Activated CD4-positive, CD25-positive, alpha-beta regulatory T cell treated with anti-CD3 and anti-CD28 coated beads, Interleukin-2, amount 50 U/mL, for 16 hours (primary cell): ENCODE measurements at regions not wholly inside any gene's neighbourhood (a gene's known extent, or its start where the extent isn't known, plus 50 kb on each side); places are given as distances from the start of the nearest gene placed in this dataset.
"Not testable (repeated sequence)": the region's sequence is repeated elsewhere in the genome, so short reads cannot be mapped to it uniquely, and the experiment has no call there.

Experiments
- DNase-seq: peaks from one replicate; pipeline ENCODE4 v3.0.0-alpha.2; 2020; ENCODE audit warnings: low read depth, low spot score

DNA sequence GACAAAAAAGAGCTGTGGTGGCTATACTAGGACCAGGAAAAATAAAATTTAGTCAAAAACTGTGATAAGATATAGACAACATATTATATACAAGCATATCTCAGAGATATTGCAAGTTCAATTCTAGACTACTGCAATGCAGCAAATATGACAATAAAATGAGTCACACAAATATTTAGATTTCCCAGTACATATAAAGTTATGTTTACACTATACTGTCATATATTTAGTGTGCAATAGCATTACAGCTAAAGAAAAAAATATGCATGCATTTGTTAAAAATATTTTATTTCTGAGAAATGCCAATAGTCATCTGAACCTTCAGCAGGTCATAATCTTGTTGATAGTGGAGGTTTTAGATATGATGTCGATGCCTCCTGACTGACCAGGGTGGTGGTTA lies 72.1 kb downstream of the AKR1C4 start:
- DNase-seq, result no peak

DNA sequence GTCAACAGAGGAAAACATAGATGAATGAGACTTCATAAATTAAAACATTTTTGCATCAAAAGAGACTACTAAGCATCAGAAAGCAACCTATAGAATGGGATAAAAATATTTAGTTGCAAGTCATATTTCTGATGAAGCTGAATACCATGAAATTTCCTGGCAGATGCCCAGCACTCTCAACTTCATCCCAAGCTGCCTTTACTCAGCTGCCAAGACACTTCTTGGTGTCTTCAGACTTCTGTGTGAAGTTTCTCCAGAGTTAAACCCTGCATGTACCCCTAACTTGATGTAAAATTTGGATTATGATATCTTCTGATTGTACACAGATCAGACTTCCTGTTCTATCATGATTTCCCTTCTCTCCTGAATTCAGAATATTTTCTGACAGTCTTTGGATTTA lies 73.2 kb downstream of the AKR1C4 start:
- DNase-seq, result no peak

DNA sequence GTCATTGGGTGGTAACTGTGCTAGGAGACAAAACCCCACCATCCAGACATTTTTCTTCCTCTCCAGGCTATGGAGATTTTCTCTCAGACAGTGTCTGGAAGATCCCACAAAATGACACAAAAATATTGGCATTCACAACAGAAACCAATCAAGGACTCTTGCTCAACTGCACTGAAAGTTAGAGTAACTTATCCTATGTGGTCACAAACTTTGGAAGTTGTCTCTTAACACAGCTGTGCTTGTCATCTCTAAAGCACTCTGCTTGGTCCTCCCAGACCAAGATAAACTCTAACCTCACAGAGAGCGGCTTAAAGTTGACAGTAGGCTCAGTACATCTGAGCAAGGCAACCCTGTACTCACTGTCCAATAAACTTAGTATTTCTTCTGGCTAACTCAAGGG lies 74.9 kb downstream of the AKR1C4 start:
- DNase-seq, result no peak

DNA sequence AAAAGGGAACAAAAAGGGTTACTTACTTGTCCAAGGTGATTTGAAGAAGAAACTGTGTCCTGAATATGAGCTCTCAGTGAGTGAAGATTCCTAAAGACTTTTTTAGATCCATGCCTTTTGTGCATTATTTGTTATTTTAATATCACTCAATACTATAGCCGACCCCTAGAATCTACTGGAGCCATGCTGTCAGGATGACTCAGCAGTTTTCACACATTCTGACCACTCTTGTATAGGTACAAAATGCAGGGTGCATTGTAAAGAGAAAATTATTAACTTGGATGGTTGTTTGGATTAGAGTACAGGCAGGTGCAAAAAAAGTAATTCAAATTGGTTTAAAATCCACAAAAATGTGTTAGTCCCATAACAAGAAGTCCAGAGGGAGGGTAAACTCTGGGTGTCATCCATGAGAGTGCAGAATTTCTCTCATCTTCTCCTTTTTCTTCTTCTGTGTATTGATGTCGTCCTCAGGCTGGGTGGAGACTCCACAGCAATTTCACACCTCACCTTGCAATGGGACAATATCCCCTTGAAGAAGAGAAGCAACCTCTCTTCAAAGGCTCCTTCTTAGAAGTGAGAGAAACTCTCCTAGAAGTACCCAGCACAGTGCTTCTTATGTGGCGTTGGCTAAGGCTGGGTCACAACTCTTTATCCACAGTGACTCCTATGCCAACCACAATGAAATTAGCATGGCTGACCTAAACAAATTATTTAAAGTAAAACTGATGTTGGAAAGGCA lies 75.6 kb downstream of the AKR1C4 start:
- no peak for DNase-seq

DNA sequence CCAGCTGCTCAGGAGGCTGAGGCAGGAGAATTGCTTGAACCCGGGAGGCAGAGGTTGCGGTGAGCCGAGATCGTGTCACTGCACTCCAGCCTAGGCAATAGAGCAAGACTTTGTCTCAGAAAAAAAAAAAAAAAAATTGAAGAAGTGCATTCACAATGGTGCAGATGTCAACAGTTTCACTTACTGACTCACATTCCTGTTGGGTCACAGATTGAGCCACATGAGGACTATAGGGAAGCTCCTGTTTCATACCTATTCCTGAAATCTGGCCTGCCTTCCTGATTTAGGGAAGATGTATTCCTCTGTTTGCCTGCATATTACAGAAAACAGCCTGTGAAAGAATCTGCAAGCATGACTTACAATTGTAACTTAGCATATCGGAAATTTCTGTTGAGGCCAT lies 78.2 kb downstream of the AKR1C4 start:
- DNase-seq, result no peak

DNA sequence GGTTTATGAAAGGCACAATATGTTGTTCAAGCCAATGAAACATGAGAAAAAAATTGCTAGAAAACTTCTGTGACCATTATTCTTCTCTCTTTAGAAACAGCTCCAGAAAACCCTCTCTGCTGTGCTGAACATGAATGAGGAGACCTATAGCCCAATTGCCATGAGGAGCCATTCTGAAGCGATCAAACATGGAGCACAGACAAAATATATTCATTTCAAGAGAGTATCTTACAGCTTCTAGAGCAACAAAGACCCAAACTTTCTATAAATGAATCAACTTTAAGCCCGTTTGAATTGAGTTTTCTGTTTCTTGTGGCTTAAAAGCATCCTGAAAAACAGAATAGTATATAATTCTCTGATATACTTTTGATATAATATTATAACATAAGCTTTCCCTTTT lies 83.4 kb upstream of the UCN3 start:
- no peak for DNase-seq

DNA sequence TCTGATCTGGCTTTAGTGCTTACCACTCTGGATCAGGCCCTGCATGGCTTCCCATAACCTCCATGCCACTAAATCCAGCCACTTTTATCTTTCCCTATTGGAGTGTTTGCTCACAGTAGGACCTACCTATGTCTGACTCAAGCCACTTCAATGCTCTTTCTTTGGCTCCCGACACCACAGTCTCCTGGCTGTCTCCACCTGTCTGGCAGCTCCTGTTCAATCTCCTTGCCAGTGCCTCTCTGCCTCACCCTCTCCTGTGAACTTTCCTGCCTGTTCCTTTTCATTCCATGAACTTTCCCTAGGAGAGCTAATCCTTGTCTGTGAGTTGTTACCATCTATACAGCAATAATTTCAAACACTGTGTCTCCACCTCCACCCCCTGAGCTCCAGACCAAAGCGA lies 82.6 kb upstream of the UCN3 start:
- DNase-seq, result no peak

DNA sequence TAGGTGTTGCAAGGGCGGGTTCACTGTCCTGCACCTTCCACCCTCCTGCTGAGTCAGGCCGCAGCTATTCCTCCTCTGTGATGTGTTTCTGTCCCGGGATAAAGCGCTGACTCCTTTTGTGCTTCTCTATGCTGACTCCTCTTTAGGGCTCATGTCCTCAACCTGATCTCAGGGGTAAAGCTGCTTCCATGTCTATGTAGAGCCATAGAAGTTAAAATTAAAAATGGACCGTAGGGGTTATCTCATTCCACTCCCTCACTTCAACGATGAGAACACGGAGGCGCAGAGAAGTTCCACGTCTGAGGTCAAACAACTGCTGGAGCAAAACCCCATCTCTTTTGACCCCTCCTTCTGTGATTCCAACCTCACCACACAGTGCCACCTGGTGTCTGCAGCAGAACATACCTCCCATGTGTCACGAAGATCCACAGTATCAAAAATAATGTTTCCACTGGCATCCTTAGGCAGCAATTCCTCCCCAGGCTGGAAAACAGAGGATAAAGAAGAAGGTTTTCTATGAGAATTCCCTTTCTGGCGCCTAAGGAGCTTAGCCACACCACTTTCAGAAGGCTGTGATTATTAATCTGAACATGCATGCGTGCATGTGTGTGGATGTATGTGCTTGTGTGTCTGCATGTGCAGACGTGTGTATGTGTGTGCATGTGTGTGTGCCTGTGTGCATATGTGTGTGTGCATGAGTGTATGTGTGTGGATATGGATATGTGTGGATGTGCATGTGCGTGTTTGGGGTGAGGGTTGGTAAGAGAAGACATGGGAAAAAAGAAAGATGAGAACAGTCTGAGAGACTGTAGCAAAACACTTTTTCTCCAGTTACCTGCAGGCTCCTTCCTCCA lies 81.2 kb upstream of the UCN3 start:
- peak; percentile 36 for DNase-seq

DNA sequence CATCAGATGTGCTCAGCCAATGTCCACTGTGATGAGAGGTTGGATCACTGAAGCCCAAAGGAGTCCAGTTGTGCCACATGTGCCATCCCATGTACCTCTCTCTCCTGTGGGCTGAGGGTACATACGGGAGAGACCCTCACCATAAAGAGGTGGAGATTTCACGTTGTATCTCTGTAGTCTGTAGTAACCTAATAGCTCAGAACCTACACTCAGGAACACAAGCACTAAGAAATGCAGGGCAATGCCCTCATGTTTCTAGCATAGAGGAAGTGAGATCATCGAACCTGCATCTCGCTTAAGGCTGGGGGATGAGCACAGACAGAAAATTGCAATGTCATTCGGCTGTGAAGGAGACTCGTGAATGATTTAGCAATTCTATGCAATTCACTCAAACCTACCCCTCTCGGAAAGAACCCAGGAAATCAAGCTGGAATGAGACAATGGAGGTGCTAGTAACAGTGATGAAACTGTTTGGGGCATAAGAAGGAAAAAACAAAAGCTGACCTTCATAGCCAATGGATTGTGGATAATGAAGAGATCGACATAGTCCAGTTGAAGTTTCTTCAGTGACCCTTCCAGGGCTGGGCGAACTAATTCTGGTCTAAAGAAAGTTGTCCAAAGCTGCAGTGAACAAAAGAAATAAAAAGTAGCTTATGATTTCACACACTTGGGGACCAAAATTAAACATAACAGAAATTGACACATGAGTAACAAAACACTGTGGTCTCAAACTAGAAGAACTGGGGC lies 80.3 kb upstream of the UCN3 start:
- no peak for DNase-seq

DNA sequence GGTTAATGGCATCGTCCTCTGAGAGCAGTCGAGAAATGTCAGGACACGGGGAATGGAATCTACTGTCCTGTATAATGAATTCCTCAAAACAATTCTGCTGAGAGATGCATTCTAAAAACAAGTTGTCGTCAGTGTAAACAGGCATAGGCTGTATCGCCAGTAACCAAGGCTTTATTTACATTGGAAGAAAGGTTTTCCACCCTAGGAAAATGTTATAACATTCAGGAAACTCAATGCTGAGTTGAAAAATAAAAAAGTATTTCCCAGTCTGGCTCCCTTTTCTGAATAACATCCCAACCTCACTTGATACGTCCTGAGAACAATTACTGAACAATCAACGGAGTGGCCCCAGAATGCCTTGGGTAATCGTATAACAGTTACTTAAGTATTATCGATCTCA lies 79.6 kb upstream of the UCN3 start:
- DNase-seq, result no peak

DNA sequence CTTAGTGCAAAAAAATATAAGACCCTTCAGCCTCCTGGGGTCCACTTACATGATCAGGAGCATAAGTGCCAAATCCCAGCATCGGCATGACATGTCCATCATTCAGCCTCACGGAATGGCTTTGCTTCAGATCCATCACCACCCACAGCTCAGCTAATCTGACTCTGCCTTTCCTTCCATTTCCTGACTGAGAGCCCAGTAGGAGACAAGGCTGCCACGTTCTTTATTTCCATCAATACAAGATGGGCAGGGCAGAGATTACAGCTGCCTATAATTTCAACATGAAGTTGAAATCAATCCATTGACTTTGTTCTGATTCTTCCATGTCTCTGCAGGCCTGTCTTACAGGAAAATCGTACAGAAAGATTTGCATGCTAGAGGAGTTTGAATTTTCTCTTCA lies 76.4 kb upstream of the UCN3 start:
- DNase-seq, result no peak

DNA sequence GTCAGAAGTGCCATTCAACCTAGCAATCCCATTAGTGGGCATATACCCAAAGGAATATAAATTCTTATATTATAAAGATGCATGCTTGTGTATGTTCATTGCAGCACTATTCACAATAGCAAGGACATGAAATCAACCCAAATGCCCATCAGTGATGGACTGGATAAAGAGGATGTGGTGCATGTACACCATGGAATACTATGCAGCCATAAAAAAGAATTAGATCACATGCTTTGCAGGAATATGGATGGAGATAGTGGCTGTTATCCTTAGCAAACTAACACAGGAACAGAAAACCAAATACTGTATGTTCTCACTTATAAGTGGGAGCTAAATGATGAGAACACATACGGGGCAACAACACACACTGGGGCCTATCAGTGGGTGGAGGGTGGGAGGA lies 75.5 kb upstream of the UCN3 start:
- not testable (repeated sequence) for DNase-seq

DNA sequence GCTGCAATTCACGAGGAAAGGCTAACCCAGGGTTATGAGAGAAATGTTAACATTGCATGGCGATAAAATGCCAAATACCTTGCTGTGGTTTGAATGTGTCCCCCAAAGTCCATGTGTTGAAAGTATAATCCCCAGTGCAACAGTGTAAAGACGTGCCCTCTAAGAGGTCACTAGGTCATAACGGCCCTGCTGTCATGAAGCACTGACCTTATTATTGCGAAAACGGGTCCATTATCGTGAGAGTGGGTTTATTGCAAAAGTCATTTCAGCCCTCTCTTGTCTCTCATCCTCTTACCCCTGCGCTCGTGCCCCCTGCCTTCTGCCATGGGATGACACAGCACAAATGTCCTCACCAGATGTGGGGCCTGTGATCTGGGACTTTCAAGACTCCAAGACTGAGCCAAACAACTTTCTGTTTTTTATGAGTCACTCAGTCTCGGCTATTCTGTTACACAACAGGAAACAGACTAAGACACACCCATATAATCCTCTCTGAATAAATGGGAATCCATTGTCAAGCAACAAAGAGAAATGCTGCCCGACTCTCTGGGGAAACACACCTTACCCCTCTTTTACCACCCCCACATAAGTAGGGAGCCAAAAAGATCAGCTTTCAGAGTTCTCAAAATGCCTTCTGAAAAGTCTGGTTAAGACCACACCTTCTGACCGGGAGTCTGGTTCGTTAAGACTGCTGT lies 73.1 kb upstream of the UCN3 start:
- peak; percentile 57 for DNase-seq

DNA sequence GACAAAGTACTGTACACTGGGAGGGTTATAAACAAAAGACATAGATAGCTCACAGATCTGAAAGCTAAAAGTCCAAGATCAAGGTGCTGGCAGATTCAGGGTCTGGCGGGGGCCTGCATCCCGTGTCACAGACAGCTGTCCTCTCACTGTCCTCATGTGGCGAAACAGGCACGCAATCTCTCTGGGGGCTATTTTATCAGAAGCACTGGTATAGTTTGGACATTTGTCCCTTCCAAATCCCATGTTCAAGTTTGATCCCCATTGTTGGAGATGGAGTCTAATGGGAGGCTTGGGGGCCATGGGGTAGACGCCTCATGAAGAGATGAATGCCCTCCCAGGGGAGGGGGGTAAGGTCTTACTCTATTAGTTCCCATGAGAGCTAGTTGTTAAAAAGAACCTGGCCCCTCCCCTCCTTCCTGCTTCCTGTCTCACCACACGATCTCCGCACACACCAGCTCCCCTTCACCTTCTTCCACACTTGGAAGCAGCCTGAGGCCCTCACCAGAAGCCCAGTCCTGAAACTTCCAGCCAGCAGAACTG lies 72.5 kb upstream of the UCN3 start:
- peak; percentile 5 for DNase-seq

DNA sequence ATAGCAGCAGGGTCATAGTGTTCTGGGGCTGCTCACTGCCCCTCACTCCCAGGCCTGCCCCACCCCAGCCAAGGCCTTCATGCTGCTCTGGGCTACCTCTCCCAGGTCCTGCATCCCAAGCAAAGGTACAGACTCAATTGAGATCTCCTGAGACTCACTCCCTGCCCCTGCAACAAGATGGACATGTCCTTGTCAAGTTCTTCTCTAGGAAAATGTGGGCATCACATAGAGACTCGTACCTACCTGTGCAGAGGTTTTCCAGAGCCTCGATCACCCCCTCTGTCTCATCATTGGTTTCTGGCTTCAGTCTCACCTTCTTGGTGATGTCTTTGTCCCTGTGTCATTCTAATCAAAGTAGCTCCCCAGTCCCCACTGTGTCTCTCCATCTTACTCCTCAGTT lies 71.8 kb upstream of the UCN3 start:
- not testable (repeated sequence) for DNase-seq

DNA sequence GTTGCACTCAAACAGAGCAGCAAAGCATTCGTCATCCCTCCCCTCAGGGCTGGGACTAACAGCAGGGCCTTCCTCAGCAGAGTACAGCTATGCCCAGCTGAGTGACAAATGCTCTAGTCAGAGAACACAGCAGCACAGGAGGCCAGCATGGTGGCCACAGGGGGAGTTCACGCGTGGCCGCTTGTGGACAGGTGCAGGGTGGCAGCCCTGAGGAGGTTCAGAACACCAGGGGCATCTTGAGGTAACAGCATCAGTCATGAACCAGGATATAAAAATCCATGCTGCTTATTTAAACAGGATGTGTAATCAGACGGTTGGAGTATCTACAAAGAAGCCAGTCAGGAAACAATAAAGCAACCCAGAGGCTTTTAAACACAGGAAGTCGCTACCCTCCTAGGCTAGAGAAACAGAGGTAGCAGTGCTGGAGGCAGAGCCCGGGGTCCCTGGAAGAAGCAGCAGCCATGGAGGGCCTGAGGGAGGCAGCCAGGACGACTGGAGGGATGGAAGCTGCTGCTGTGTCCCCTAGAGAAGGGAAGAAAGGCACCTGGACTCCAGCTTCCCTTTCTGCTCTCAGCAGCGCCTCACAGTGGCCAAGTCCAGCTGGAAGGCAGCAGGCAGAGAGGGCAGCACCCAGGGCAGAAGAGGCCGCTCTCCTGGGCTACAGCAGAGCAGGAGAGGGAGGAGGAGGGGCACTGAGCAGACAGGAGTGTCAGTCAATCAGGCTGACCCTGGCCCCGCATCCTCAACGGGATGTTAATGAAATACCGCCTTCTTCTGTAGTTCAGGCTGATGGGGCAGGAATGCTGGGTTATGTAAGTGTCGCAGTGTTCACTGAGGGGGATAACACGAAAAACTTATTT lies 70.8 kb upstream of the UCN3 start:
- DNase-seq, result peak; percentile 45

DNA sequence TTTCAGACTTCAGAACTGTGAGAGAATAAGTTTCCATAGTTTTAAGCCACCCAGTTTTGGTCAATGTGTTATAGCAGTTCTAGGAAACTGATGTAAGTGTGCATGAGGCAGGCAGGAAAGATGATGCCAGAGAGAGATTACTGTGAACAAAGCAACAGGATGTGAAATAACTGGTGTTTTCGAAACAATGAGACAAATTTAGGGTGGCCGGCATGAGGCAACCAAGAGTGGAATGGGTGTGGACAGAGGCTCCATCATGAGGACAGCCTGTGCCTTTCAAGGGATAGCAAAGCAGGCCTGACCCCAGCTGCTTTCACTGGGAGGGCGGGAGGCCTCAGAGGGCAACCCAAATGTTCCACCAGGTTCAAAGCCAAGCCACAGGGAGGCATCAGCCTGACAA lies 67.3 kb upstream of the UCN3 start:
- no peak for DNase-seq

DNA sequence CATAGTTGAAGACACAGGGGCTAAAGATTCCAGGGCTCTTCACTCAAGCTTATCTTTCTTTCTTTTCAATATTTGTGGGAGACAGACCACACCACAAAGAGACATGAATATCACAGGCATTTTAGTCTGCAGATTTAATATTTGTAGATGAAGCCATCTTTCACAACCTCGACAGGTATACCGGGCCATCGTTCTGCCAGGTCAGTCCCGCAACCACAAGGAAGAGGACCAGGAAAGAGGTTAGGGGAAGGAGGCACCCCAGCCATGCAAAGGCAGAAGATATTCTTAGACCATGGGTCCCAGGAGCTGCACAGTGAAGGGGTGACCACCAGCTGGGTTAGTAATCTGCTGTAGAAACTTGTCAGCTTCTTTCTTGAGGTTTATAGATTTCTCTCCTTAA lies 66.8 kb upstream of the UCN3 start:
- no peak for DNase-seq

DNA sequence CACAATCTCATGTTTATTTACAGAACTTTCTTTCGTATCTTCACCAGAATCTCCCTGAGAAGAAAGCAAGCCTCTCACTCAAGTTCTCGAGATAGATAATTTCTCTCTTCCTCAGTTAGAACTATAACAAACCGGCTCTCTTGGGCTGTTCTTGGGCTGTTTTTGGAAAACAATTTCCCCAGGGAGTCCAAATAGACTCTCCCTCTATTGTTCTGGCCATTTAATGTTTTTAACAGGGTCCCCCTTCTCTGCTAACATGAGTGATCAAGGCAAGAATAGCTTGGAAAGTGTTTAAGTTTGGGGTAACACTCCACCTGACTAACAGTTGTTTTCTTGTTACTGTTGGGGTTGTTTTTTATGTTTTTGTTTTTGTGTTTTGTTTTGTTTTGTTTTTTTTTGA lies 64.8 kb upstream of the UCN3 start:
- no peak for DNase-seq

DNA sequence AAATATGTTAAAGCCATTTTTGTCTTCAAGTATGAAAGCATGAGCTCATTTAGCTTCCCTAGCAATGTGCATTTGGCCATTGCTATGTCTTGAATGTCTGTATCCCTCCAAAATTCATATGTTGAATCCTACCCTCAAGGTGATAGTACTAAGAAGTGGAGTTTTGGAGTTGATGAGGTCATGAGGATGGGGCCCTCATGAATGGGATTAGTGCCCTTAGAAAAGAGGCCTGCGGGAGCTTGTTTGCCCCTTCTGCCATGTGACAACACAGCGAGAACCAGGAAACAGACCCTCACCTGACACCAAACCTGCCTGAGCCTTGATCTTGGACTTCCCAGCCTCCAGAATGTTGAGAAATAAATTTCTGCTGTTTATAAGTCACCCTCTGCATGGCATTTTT lies 61.3 kb upstream of the UCN3 start:
- no peak for DNase-seq

DNA sequence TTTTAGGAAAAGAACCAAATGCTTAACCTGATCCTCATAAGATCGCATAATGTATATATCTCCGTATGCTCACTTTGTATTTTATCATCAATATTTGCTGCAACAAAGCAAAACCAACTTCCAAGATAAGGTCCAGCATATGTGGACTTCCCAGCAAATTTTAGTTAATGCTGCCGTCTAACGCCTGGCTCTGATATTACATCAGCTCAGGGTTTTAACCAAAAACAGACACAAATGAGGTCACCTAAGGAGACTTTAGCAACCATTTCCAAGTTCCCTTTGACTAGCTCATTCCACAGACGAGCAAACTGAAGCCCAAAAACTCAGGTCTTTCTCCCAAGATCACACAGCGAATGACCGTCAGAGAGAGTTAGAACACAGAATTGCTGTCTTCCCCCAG lies 59.4 kb upstream of the UCN3 start:
- DNase-seq, result no peak
